ENCODE measurements at regions not wholly inside any gene's neighbourhood (a gene's known extent, or its start where the extent isn't known, plus 50 kb on each side); places are given as distances from the start of the nearest gene placed in this dataset.
"Not testable (repeated sequence)": the region's sequence is repeated elsewhere in the genome, so short reads cannot be mapped to it uniquely, and the experiment has no call there.

GRCh38 chr1:219071209-219071608 lies 102.5 kb upstream of the LYPLAL1 start:
- DNase-seq = no peak

GRCh38 chr1:219072329-219072728 lies 101.3 kb upstream of the LYPLAL1 start:
- DNase-seq = no peak

- no peak for DNase-seq
These were observed 99.5 kb upstream of the LYPLAL1 start for GRCh38 chr1:219074084-219074728.

- no peak for DNase-seq
These were observed 98.4 kb upstream of the LYPLAL1 start for GRCh38 chr1:219075121-219075879.

GRCh38 chr1:219076326-219076937 lies 97.2 kb upstream of the LYPLAL1 start:
- DNase-seq = no peak

GRCh38 chr1:219077767-219078166 lies 95.9 kb upstream of the LYPLAL1 start:
- DNase-seq = not testable (repeated sequence)

- DNase-seq = no peak
These were observed 91.4 kb upstream of the LYPLAL1 start for GRCh38 chr1:219081943-219082925.

- DNase-seq = no peak
These were observed 90.0 kb upstream of the LYPLAL1 start for GRCh38 chr1:219083631-219084030.

- no peak for DNase-seq
These were observed 88.6 kb upstream of the LYPLAL1 start for GRCh38 chr1:219085082-219085481.

- no peak for DNase-seq
These were observed 87.7 kb upstream of the LYPLAL1 start for GRCh38 chr1:219085988-219086387.

- DNase-seq = no peak
These were observed 86.7 kb upstream of the LYPLAL1 start for GRCh38 chr1:219086956-219087469.

GRCh38 chr1:219088778-219089557 lies 84.7 kb upstream of the LYPLAL1 start:
- DNase-seq = no peak

- no peak for DNase-seq
These were observed 83.1 kb upstream of the LYPLAL1 start for GRCh38 chr1:219090607-219091006.

GRCh38 chr1:219092206-219092605 lies 81.5 kb upstream of the LYPLAL1 start:
- DNase-seq = no peak

GRCh38 chr1:219099307-219099706 lies 74.4 kb upstream of the LYPLAL1 start:
- no peak for DNase-seq

- no peak for DNase-seq
These were observed 73.6 kb upstream of the LYPLAL1 start for GRCh38 chr1:219100059-219100458.

- not testable (repeated sequence) for DNase-seq
These were observed 71.2 kb upstream of the LYPLAL1 start for GRCh38 chr1:219102466-219102865.

GRCh38 chr1:219105893-219106292 lies 67.8 kb upstream of the LYPLAL1 start:
- DNase-seq = no peak

- DNase-seq = no peak
These were observed 64.2 kb upstream of the LYPLAL1 start for GRCh38 chr1:219109424-219110018.

GRCh38 chr1:219113261-219113660 lies 60.4 kb upstream of the LYPLAL1 start:
- DNase-seq = no peak

- DNase-seq = no peak
These were observed 59.7 kb upstream of the LYPLAL1 start for GRCh38 chr1:219114014-219114413.
